IMR-90 (cell line): ENCODE measurements at regions not wholly inside any gene's neighbourhood (a gene's known extent, or its start where the extent isn't known, plus 50 kb on each side); places are given as distances from the start of the nearest gene placed in this dataset.

ENCODE experiments used
- ATAC-seq: fragments of 200-7000 bp; cut with Tn5 transposase; 2 replicates; pipeline ENCODE4 v1.9.1; 2020; ENCODE audit warnings: low read depth, mild to moderate bottlenecking, moderate library complexity
- BruUV-seq: library from RNA; stranded (reverse); fragments of 400-500 nt; replicated peaks from 2 replicates; lab custom pipeline; 2021; lab: Mats Ljungman, UMichigan
- CTCF ChIA-PET: fragments of 300-600 bp; formaldehyde crosslinking; extraction: SDS; loops from one replicate; lab custom pipeline; 2021; ENCODE audit warnings: antibody characterized with exemption; lab: Yijun Ruan, JAX
- POLR2A ChIA-PET: fragments of 300-600 bp; sonication (Branson Sonifier 250); formaldehyde crosslinking; loops from one replicate; lab custom pipeline; 2022; ENCODE audit warnings: antibody characterized with exemption; ENCODE audit not compliant: unreplicated experiment; lab: Charles Lee
- DNase-seq: peaks from one replicate; pipeline ENCODE4 v3.0.0; 2013
- H2AFZ ChIP-seq: replicated peaks from 2 replicates; pipeline ENCODE3; 2013; ENCODE audit warnings: low read length, mild to moderate bottlenecking; ENCODE audit not compliant: poor library complexity
- H2AK5ac ChIP-seq: 2 replicates; pipeline ENCODE4 v1.6.1; 2013; ENCODE audit warnings: low read depth, low read length, inconsistent platforms
- H2AK9ac ChIP-seq: replicated peaks from 2 replicates; pipeline ENCODE3; 2013; ENCODE audit warnings: mild to moderate bottlenecking, low read depth, low read length, moderate library complexity; ENCODE audit not compliant: poor library complexity
- H2BK120ac ChIP-seq: 2 replicates; pipeline ENCODE4 v1.6.1; 2013; ENCODE audit warnings: low read depth, low read length, inconsistent platforms
- H2BK15ac ChIP-seq: 3 replicates; pipeline ENCODE4 v1.6.1; 2013; ENCODE audit warnings: low read depth, low read length, inconsistent platforms
- H2BK20ac ChIP-seq: 2 replicates; pipeline ENCODE4 v1.6.1; 2013; ENCODE audit warnings: low read depth, mild to moderate bottlenecking, inconsistent platforms, low read length, moderate library complexity
- H2BK5ac ChIP-seq: 2 replicates; pipeline ENCODE4 v1.6.1; 2013; ENCODE audit warnings: mild to moderate bottlenecking, low read depth, low read length, inconsistent platforms; ENCODE audit not compliant: poor library complexity, severe bottlenecking
- H3K14ac ChIP-seq: replicated peaks from 2 replicates; pipeline ENCODE4 v1.6.1; 2013; ENCODE audit warnings: low read depth, low read length, inconsistent platforms
- H3K18ac ChIP-seq: 2 replicates; pipeline ENCODE4 v1.6.1; 2013; ENCODE audit warnings: low read depth, low read length, control low read depth
- H3K23ac ChIP-seq: 2 replicates; pipeline ENCODE4 v1.6.1; 2013; ENCODE audit warnings: low read depth, low read length, inconsistent platforms
- H3K27ac ChIP-seq: 2 replicates; pipeline ENCODE4 v1.5.1; 2013; ENCODE audit warnings: mild to moderate bottlenecking, control low read depth, low read length; ENCODE audit not compliant: insufficient read depth
- H3K27me3 ChIP-seq: 2 replicates; pipeline ENCODE4 v1.6.1; 2013; ENCODE audit warnings: low read length; ENCODE audit not compliant: control insufficient read depth, insufficient read depth
- H3K36me3 ChIP-seq: 2 replicates; pipeline ENCODE4 v1.6.1; 2013; ENCODE audit warnings: low read length, mixed read lengths; ENCODE audit not compliant: control insufficient read depth, insufficient read depth
- H3K4ac ChIP-seq: 2 replicates; pipeline ENCODE4 v1.6.1; 2013; ENCODE audit warnings: low read depth, low read length, inconsistent platforms
- H3K4me1 ChIP-seq: 2 replicates; pipeline ENCODE4 v1.6.1; 2013; ENCODE audit warnings: low read length, mixed read lengths; ENCODE audit not compliant: control insufficient read depth, insufficient read depth
- H3K4me2 ChIP-seq: 2 replicates; pipeline ENCODE4 v1.6.1; 2013; ENCODE audit warnings: low read depth, mild to moderate bottlenecking, control low read depth, low read length, moderate library complexity
- H3K4me3 ChIP-seq: 2 replicates; pipeline ENCODE4 v1.5.1; 2013; ENCODE audit warnings: low read depth, mild to moderate bottlenecking, control low read depth, low read length, moderate library complexity; ENCODE audit not compliant: insufficient read depth
- H3K56ac ChIP-seq: 2 replicates; pipeline ENCODE4 v1.6.1; 2013; ENCODE audit warnings: low read length, inconsistent platforms; ENCODE audit not compliant: insufficient read depth; ENCODE audit errors: extremely low read depth
- H3K79me1 ChIP-seq, 2 experiments: 2 replicates each; pipeline ENCODE4 v1.6.1; 2013; ENCODE audit warnings: low read length in 2 of 2, inconsistent platforms in 1 of 2, low read depth in 1 of 2
- H3K9ac ChIP-seq: 2 replicates; pipeline ENCODE4 v1.6.1; 2013; ENCODE audit warnings: low read depth, low read length, control low read depth
- H3K9me1 ChIP-seq: 2 replicates; pipeline ENCODE4 v1.6.1; 2013; ENCODE audit warnings: low read length, inconsistent platforms; ENCODE audit not compliant: insufficient read depth
- H3K9me3 ChIP-seq: 2 replicates; pipeline ENCODE4 v1.6.1; 2013; ENCODE audit warnings: low read length; ENCODE audit not compliant: control insufficient read depth, insufficient read depth
- H4K20me1 ChIP-seq: 2 replicates; pipeline ENCODE4 v1.6.1; 2013; ENCODE audit warnings: low read length, inconsistent platforms; ENCODE audit not compliant: insufficient read depth
- H4K5ac ChIP-seq: 2 replicates; pipeline ENCODE4 v1.6.1; 2013; ENCODE audit warnings: mild to moderate bottlenecking, low read depth, low read length, control low read depth
- H4K8ac ChIP-seq, 2 experiments: 2 replicates each; pipeline ENCODE4 v1.6.1; 2013; ENCODE audit warnings: low read depth in 2 of 2, low read length in 2 of 2, control low read depth in 1 of 2, inconsistent platforms in 1 of 2
- H4K91ac ChIP-seq: 2 replicates; pipeline ENCODE4 v1.6.1; 2013; ENCODE audit warnings: low read depth, low read length, inconsistent platforms; ENCODE audit not compliant: insufficient read depth
- BHLHE40 ChIP-seq: fragments of 150-350 bp; IDR thresholded peaks from 2 replicates; pipeline ENCODE4 v1.6.1; 2016; ENCODE audit warnings: mild to moderate bottlenecking, low read depth, low read length
- CEBPB ChIP-seq: IDR thresholded peaks from 2 replicates; pipeline ENCODE4 v1.6.1; 2012; ENCODE audit warnings: low read depth, low read length, improper control_type of control experiment
- CHD1 ChIP-seq: IDR thresholded peaks from 2 replicates; pipeline ENCODE4 v1.6.1; 2012; ENCODE audit warnings: low read depth, low read length, improper control_type of control experiment
- CTCF ChIP-seq: conservative IDR thresholded peaks from 2 replicates; pipeline ENCODE4 v1.5.1; 2012; ENCODE audit warnings: mild to moderate bottlenecking, low read depth, low read length, improper control_type of control experiment
- ELK1 ChIP-seq: fragments of 150-350 bp; IDR thresholded peaks from 2 replicates; pipeline ENCODE4 v1.6.1; 2016; ENCODE audit warnings: low read depth, mild to moderate bottlenecking, low read length, moderate library complexity, borderline replicate concordance
- MXI1 ChIP-seq: IDR thresholded peaks from 2 replicates; pipeline ENCODE4 v1.6.1; 2012; ENCODE audit warnings: low read depth, mild to moderate bottlenecking, low read length, moderate library complexity, borderline replicate concordance
- NFE2L2 ChIP-seq: fragments of 150-350 bp; IDR thresholded peaks from 2 replicates; pipeline ENCODE4 v1.6.1; 2016; ENCODE audit warnings: low read depth, mild to moderate bottlenecking, low read length
- POLR2A ChIP-seq: IDR thresholded peaks from 2 replicates; pipeline ENCODE4 v1.6.1; 2012; ENCODE audit warnings: mild to moderate bottlenecking, low read depth, low read length
- RAD21 ChIP-seq: IDR thresholded peaks from 2 replicates; pipeline ENCODE4 v1.6.1; 2012; ENCODE audit warnings: low read length, improper control_type of control experiment
- RCOR1 ChIP-seq: IDR thresholded peaks from 2 replicates; pipeline ENCODE4 v1.6.1; 2012; ENCODE audit warnings: mild to moderate bottlenecking, low read length, improper control_type of control experiment; ENCODE audit not compliant: insufficient replicate concordance
- WGBS, 2 experiments: methylation state at CpG; one replicate each; pipeline versions ENCODE4 v1.1.5 to v1.1.7; 2013; ENCODE audit warnings: missing lambda C conversion rate in 2 of 2; ENCODE audit not compliant: insufficient read length in 1 of 2; ENCODE audit errors: extremely low coverage in 2 of 2; 5-methylcytosine and 5-hydroxymethylcytosine counted together
- dilution Hi-C: fragments of 300-500 bp; cut with HindIII; formaldehyde crosslinking; loops from one replicate; pipeline ENCODE4 v1.14.3; 2018; ENCODE audit warnings: low sequenced_read_pairs; ENCODE audit not compliant: unreplicated experiment
- in situ Hi-C: fragments of 300-500 bp; cut with MboI; formaldehyde crosslinking; loops from 3 replicates; pipeline ENCODE4 v1.14.3; 2019; ENCODE audit warnings: low sequenced_read_pairs, inconsistent platforms, mixed read lengths
- intact Hi-C: fragments of 100-400 bp; cut with micrococcal nuclease; formaldehyde crosslinking; loops from 2 replicates; pipeline ENCODE4 v1.10.0; 2022

- ATAC-seq, result no peak
- Histone ChIP-seq H3K4me1 (no peaks in the 10 kb centered on the region), H2AK9ac (no peak overlapping the region), H3K4me3 (no peak overlapping the region), H3K4ac (no peak overlapping the region), H2BK120ac (no peak overlapping the region), H4K8ac (no peak overlapping the region), H3K27ac (no peak overlapping the region), H2AFZ (no peak overlapping the region), H4K91ac (no peak overlapping the region), H3K9ac (no peak overlapping the region), H3K36me3 (no peaks in the 10 kb centered on the region), H2BK15ac (no peak overlapping the region), H4K5ac (no peak overlapping the region), H3K79me1 (no peaks in the 10 kb centered on the region), H3K23ac (no peak overlapping the region), H4K20me1 (no peaks in the 10 kb centered on the region), H3K56ac (no peak overlapping the region), H3K9me3 (no peaks in the 10 kb centered on the region), H3K4me2 (no peak overlapping the region), H2AK5ac (no peak overlapping the region), H3K9me1 (no peaks in the 10 kb centered on the region), H3K27me3 (no peaks in the 10 kb centered on the region), H2BK20ac (no peak overlapping the region), H3K18ac (no peak overlapping the region), H3K14ac (no peak overlapping the region), H2BK5ac (no peak overlapping the region)
- TF ChIP-seq ELK1 (no peak), NFE2L2 (no peak), BHLHE40 (no peak), CTCF (no peak), POLR2A (no peak), CEBPB (no peak), CHD1 (no peak), RAD21 (no peak), MXI1 (no peak), RCOR1 (no peak)
- DNase-seq, result no peak
- intact Hi-C loops (no loop called here), in situ Hi-C loops (no loop called here), dilution Hi-C loops (no loop called here)
- WGBS, 2 experiments, result 100% methylated on average over 1 of the region's 7 CpGs; no CpG with 5 or more reads in 1 of the 2 experiments
- CTCF ChIA-PET, result no interaction called here
- no TSS peak for BruUV-seq
- POLR2A ChIA-PET, result no interaction called here
Measured at GRCh38 chr4:117378942-117379341, 293.6 kb upstream of the TRAM1L1 start.
